A549 (cell line): ENCODE measurements at regions not wholly inside any gene's neighbourhood (a gene's known extent, or its start where the extent isn't known, plus 50 kb on each side); places are given as distances from the start of the nearest gene placed in this dataset.

ENCODE experiments used
- ATAC-seq, 2 experiments: fragments of 200-7000 bp in 1 of 2; fragments of >200 bp in 1 of 2; cut with Nextera tagmentation in 1 of 2; cut with Tn5 transposase in 1 of 2; 3 replicates each; pipeline versions ENCODE4 v1.8.0 to v1.9.1; 2018 to 2020; ENCODE audit warnings: mild to moderate bottlenecking in 1 of 2, moderate library complexity in 1 of 2
- CTCF ChIA-PET: fragments of 300-600 bp; sonication (Branson Sonifier 250); formaldehyde crosslinking; extraction: SDS; loops from one replicate; lab custom pipeline; 2021; ENCODE audit warnings: antibody characterized with exemption, inconsistent platforms; lab: Yijun Ruan, JAX
- POLR2A ChIA-PET: fragments of 350-600 bp; formaldehyde crosslinking; extraction: SDS; loops from one replicate; lab custom pipeline; 2021; ENCODE audit warnings: antibody characterized with exemption, inconsistent platforms; lab: Yijun Ruan, JAX
- DNase-seq, 2 experiments: peaks; one replicate each; pipeline versions ENCODE4 v3.0.0 to v3.0.0-alpha.2; 2011 to 2016; ENCODE audit warnings: low read depth in 1 of 2, low spot score in 1 of 2
- FAIRE-seq: peaks from 2 replicates; lab custom pipeline; 2011; peaks lifted over from hg19 to GRCh38; lab: Jason Lieb, UNC
- H3K27ac ChIP-seq, 2 experiments: fragments of >200 bp; sonication (Bioruptor Twin); formaldehyde crosslinking; 3 replicates each; pipeline ENCODE4 v1.5.1; 2016 to 2017
- H3K4me1 ChIP-seq: fragments of >200 bp; sonication (Bioruptor Twin); formaldehyde crosslinking; 3 replicates; pipeline ENCODE4 v1.6.1; 2016
- H3K4me2 ChIP-seq: fragments of >200 bp; sonication (Bioruptor Twin); formaldehyde crosslinking; 3 replicates; pipeline ENCODE4 v1.6.1; 2016
- H3K4me3 ChIP-seq: fragments of >200 bp; sonication (Bioruptor Twin); formaldehyde crosslinking; 3 replicates; pipeline ENCODE4 v1.5.1; 2016
- H3K9me3 ChIP-seq: fragments of >200 bp; sonication (Bioruptor Twin); formaldehyde crosslinking; 3 replicates; pipeline ENCODE4 v1.6.1; 2016
- EHMT2 ChIP-seq: fragments of 200-600 bp; sonication (generic); IDR thresholded peaks from 2 replicates; pipeline ENCODE4 v1.6.1; 2016; ENCODE audit warnings: antibody characterized with exemption, low read depth, mild to moderate bottlenecking, moderate library complexity
- FOXS1 ChIP-seq: fragments of 250-450 bp; sonication (Bioruptor Pico); IDR thresholded peaks from 2 replicates; pipeline ENCODE4 v1.5.0; 2020; ENCODE audit warnings: mild to moderate bottlenecking, moderate library complexity
- GATA3 ChIP-seq: IDR thresholded peaks from 2 replicates; pipeline ENCODE4 v1.6.1; 2012; ENCODE audit warnings: borderline replicate concordance
- HOXA7 ChIP-seq: fragments of 250-450 bp; sonication (Bioruptor Pico); IDR thresholded peaks from 2 replicates; pipeline ENCODE4 v1.5.0; 2020; ENCODE audit warnings: mild to moderate bottlenecking, moderate library complexity
- HOXB13 ChIP-seq: fragments of 250-450 bp; sonication (Bioruptor Pico); IDR thresholded peaks from 2 replicates; pipeline ENCODE4 v1.5.0; 2020; ENCODE audit warnings: low read depth, mild to moderate bottlenecking, moderate library complexity
- JUN ChIP-seq, 2 experiments: fragments of >200 bp; sonication (Bioruptor Twin); formaldehyde crosslinking; IDR thresholded peaks; 2 replicates in 1 of 2; 3 replicates in 1 of 2; pipeline ENCODE4 v1.6.1; 2016 to 2017
- MYC ChIP-seq: IDR thresholded peaks from 2 replicates; pipeline ENCODE4 v1.6.1; 2012; ENCODE audit warnings: mild to moderate bottlenecking, inconsistent platforms, low read length, improper control_type of control experiment, borderline replicate concordance
- NFE2L2 ChIP-seq: fragments of 150-350 bp; conservative IDR thresholded peaks from 2 replicates; pipeline ENCODE4 v1.6.1; 2014; ENCODE audit warnings: low read length
- NPAS2 ChIP-seq: fragments of 250-450 bp; sonication (Bioruptor Pico); IDR thresholded peaks from 2 replicates; pipeline ENCODE4 v1.8.0; 2022; ENCODE audit warnings: mild to moderate bottlenecking, moderate library complexity, borderline replicate concordance
- RAD21 ChIP-seq, 2 experiments: fragments of >200 bp in 1 of 2; sonication (Bioruptor Twin) in 1 of 2; formaldehyde crosslinking in 1 of 2; IDR thresholded peaks in 1 of 2; conservative IDR thresholded peaks in 1 of 2; 2 replicates in 1 of 2; 3 replicates in 1 of 2; pipeline ENCODE4 v1.6.1; 2012 to 2018; ENCODE audit warnings: inconsistent platforms in 1 of 2
- RARB ChIP-seq: fragments of 250-450 bp; sonication (Bioruptor Pico); IDR thresholded peaks from 2 replicates; pipeline ENCODE4 v1.8.0; 2021; ENCODE audit warnings: mild to moderate bottlenecking, moderate library complexity
- RFX5 ChIP-seq: fragments of 450-650 bp; IDR thresholded peaks from 2 replicates; pipeline ENCODE4 v1.7.1; 2014; ENCODE audit warnings: antibody characterized with exemption, mild to moderate bottlenecking, moderate library complexity
- RNF2 ChIP-seq: fragments of 200-600 bp; sonication (generic); IDR thresholded peaks from 2 replicates; pipeline ENCODE4 v1.6.1; 2016; ENCODE audit warnings: low read depth, mild to moderate bottlenecking, antibody characterized with exemption, moderate library complexity, borderline replicate concordance
- SMC3 ChIP-seq: fragments of >200 bp; sonication (Bioruptor Twin); formaldehyde crosslinking; IDR thresholded peaks from 3 replicates; pipeline ENCODE4 v1.6.1; 2018; ENCODE audit warnings: inconsistent platforms
- WGBS: methylation state at CpG from one replicate; pipeline ENCODE4 v1.1.6; 2017; ENCODE audit errors: missing lambda C conversion rate; 5-methylcytosine and 5-hydroxymethylcytosine counted together
- TF ChIP-seq, protein P1 (sequence below): fragments of >200 bp; sonication (Bioruptor Twin); formaldehyde crosslinking; IDR thresholded peaks from 3 replicates; pipeline ENCODE4 v1.5.1; 2016
- TF ChIP-seq, protein P2 (sequence below): IDR thresholded peaks from 2 replicates; pipeline ENCODE4 v1.6.1; 2012; ENCODE audit warnings: low read depth, borderline replicate concordance
- TF ChIP-seq, protein P3 (sequence below): fragments of 450-650 bp; IDR thresholded peaks from 2 replicates; pipeline ENCODE4 v1.6.1; 2014; ENCODE audit warnings: antibody characterized with exemption
- TF ChIP-seq, protein P4 (sequence below): IDR thresholded peaks from 2 replicates; pipeline ENCODE4 v1.6.1; 2012
- TF ChIP-seq, protein P5 (sequence below): fragments of >200 bp; sonication (Bioruptor Twin); formaldehyde crosslinking; IDR thresholded peaks from 2 replicates; pipeline ENCODE4 v1.6.1; 2016

DNA sequence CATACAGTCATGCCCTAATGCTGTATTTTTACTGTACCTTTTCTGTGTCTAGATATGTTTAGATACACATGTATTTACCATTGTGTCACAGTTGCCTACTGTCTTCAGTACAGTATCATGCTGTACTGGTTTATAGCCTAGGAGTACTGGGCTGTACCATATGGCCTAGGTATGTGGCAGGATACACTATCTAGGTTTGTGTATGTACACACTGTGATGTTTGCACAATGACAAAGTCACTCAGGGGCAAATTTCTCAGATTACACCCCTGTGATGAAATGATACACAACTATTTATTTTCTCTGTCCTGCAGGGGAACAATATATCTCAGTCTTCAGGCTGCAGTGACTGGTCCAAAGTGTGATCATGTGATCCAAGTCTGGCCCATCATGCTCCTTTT, 1076.1 kb downstream of the VRK1 start:
- Histone ChIP-seq H3K4me3 (no peak overlapping the region), H3K4me1 (no peaks in the 10 kb centered on the region), H3K4me2 (no peak overlapping the region), H3K9me3 (no peaks in the 10 kb centered on the region; the same call in 2 of the 3 replicates), H3K27ac (no peak overlapping the region)
- ATAC-seq (no peak), FAIRE-seq (no peak), DNase-seq (no peak)
- CTCF ChIA-PET = interaction anchor here (0.8 kb wide), 1 partner anchor 10 kb away, joined by 3 read pairs; no protein-coding TSS in a partner anchor
- POLR2A ChIA-PET = no interaction called here
- TF ChIP-seq MYC (no peak), RNF2 (no peak), RFX5 (no peak), HOXA7 (CRISPR knock-in tag) (no peak), NPAS2 (CRISPR knock-in tag) (no peak), HOXB13 (no peak), GATA3 (no peak), RARB (CRISPR knock-in tag) (no peak)
- TF ChIP-seq, protein P1, sequence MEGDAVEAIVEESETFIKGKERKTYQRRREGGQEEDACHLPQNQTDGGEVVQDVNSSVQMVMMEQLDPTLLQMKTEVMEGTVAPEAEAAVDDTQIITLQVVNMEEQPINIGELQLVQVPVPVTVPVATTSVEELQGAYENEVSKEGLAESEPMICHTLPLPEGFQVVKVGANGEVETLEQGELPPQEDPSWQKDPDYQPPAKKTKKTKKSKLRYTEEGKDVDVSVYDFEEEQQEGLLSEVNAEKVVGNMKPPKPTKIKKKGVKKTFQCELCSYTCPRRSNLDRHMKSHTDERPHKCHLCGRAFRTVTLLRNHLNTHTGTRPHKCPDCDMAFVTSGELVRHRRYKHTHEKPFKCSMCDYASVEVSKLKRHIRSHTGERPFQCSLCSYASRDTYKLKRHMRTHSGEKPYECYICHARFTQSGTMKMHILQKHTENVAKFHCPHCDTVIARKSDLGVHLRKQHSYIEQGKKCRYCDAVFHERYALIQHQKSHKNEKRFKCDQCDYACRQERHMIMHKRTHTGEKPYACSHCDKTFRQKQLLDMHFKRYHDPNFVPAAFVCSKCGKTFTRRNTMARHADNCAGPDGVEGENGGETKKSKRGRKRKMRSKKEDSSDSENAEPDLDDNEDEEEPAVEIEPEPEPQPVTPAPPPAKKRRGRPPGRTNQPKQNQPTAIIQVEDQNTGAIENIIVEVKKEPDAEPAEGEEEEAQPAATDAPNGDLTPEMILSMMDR = no peak

DNA sequence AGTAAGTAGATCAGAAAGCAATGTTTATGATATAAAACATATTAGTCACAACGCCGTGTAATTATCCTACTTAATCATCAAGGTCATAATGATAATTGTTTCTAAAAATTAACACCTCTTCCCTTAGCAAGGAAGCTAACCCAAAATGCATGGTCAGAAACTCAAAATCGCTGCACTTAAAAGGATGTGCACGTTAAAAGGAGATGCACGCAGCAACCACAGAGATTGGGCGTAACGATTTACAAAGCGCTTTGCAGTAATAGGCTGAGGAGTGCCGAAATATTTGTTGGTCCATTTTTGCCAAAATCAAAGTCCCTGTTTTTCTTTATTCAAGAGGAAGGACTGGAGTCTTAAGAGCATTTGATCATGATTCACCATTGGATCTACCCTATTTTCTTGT, 1077.2 kb downstream of the VRK1 start:
- ATAC-seq (no peak), FAIRE-seq (no peak), DNase-seq (no peak)
- Histone ChIP-seq H3K4me1 (no peaks in the 10 kb centered on the region), H3K4me2 (no peak overlapping the region), H3K9me3 (no peaks in the 10 kb centered on the region; the same call in 2 of the 3 replicates), H3K27ac (no peak overlapping the region), H3K4me3 (no peak overlapping the region)
- TF ChIP-seq, protein P1 = no peak
- TF ChIP-seq, protein P2, sequence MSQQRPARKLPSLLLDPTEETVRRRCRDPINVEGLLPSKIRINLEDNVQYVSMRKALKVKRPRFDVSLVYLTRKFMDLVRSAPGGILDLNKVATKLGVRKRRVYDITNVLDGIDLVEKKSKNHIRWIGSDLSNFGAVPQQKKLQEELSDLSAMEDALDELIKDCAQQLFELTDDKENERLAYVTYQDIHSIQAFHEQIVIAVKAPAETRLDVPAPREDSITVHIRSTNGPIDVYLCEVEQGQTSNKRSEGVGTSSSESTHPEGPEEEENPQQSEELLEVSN = no peak
- TF ChIP-seq, protein P3, sequence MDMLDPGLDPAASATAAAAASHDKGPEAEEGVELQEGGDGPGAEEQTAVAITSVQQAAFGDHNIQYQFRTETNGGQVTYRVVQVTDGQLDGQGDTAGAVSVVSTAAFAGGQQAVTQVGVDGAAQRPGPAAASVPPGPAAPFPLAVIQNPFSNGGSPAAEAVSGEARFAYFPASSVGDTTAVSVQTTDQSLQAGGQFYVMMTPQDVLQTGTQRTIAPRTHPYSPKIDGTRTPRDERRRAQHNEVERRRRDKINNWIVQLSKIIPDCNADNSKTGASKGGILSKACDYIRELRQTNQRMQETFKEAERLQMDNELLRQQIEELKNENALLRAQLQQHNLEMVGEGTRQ = no peak
- TF ChIP-seq, protein P4, sequence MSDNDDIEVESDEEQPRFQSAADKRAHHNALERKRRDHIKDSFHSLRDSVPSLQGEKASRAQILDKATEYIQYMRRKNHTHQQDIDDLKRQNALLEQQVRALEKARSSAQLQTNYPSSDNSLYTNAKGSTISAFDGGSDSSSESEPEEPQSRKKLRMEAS = no peak
- 23% methylated on average over 9 of the region's 9 CpGs for WGBS
- ChIA-PET CTCF (no interaction called here), POLR2A (no interaction called here)

DNA sequence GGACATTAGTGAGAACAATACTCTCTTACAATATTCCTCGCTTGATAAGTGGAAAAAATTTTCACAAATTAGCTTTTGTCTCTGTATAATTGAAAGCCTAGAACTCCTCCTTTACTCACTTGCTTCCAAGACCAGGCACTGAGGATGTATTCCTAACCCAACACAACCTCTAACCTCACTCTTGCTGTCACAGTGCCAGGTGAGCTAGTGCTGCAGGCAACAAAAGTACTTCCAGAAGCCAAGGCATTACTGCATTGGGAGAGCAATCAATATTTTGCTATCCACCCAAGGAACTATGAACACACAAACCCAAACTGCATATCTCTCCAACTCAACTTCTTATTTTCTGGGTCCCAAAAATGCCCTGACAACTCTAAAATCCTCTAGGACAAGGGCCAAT, 1081.0 kb downstream of the VRK1 start:
- CTCF ChIA-PET = no interaction called here

More for the DNA sequence above, 1081.0 kb downstream of the VRK1 start:
- no peak for TF ChIP-seq EHMT2
- TF ChIP-seq FOXS1 (CRISPR knock-in tag) = no peak
- TF ChIP-seq RARB (CRISPR knock-in tag) = no peak
- TF ChIP-seq, protein P5, sequence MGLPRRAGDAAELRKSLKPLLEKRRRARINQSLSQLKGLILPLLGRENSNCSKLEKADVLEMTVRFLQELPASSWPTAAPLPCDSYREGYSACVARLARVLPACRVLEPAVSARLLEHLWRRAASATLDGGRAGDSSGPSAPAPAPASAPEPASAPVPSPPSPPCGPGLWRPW = no peak
- TF ChIP-seq JUN (IDR thresholded peaks at IDR 0.05) = no peak
- TF ChIP-seq, protein P4 = no peak
- no peak for TF ChIP-seq NFE2L2
- no peak for TF ChIP-seq RAD21 (conservative IDR thresholded peaks at IDR 0.05 in 1 of 2, IDR thresholded peaks at IDR 0.05 in 1 of 2)
- no peak for TF ChIP-seq SMC3
- no peak for TF ChIP-seq NPAS2 (CRISPR knock-in tag)
- TF ChIP-seq HOXB13 = no peak
- no peak for TF ChIP-seq GATA3
- Histone ChIP-seq H3K4me1 (no peaks in the 10 kb centered on the region), H3K4me3 (no peak overlapping the region), H3K27ac (no peak overlapping the region), H3K9me3 (no peaks in the 10 kb centered on the region; the same call in 2 of the 3 replicates), H3K4me2 (no peak overlapping the region)
- ATAC-seq = no peak
- no peak for FAIRE-seq
- POLR2A ChIA-PET = no interaction called here
- no peak for DNase-seq
- WGBS = 5% methylated on average over 1 of the region's 1 CpG
